ENCODE measurements at regions not wholly inside any gene's neighbourhood (a gene's known extent, or its start where the extent isn't known, plus 50 kb on each side); places are given as distances from the start of the nearest gene placed in this dataset.

- WGBS, 2 donors: 57 to 59% methylated on average over 3 of the region's 3 CpGs
- TF ChIP-seq, protein P1, sequence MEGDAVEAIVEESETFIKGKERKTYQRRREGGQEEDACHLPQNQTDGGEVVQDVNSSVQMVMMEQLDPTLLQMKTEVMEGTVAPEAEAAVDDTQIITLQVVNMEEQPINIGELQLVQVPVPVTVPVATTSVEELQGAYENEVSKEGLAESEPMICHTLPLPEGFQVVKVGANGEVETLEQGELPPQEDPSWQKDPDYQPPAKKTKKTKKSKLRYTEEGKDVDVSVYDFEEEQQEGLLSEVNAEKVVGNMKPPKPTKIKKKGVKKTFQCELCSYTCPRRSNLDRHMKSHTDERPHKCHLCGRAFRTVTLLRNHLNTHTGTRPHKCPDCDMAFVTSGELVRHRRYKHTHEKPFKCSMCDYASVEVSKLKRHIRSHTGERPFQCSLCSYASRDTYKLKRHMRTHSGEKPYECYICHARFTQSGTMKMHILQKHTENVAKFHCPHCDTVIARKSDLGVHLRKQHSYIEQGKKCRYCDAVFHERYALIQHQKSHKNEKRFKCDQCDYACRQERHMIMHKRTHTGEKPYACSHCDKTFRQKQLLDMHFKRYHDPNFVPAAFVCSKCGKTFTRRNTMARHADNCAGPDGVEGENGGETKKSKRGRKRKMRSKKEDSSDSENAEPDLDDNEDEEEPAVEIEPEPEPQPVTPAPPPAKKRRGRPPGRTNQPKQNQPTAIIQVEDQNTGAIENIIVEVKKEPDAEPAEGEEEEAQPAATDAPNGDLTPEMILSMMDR (IDR thresholded peaks at IDR 0.05): no peak
- TF ChIP-seq EP300 (IDR thresholded peaks at IDR 0.05): no peak
- no peak for TF ChIP-seq POLR2A (IDR thresholded peaks at IDR 0.05)
- TF ChIP-seq POLR2AphosphoS5 (IDR thresholded peaks at IDR 0.05): no peak
- ATAC-seq (ENCODE audit: low FRiP score in 2 of 2): peak in 1 of 2 donors; percentile 19
These were observed 348.4 kb upstream of the PLSCR5 start for GRCh38 chr3:146953511-146953981.

DNA sequence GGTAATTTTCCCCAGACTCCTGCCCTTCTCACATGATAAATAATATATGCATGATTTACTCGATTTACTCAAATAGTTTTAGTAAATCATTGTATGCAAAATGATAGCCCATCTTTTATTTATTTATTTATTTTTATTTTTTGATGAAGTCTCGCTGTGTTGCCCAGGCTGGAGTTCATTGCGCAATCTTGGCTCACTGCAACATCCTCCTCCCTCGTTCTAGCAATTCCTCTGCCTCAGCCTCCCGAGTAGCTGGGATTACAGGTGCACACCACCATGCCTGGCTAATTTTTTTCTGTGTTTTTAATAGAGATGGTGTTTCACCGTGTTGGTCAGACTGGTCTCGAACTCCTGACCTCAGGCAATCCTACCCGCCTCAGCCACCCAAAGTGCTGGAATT, 343.8 kb upstream of the PLSCR5 start:
- Histone ChIP-seq H3K4me3 (no peak overlapping the region), H3K36me3 (no peaks in the 10 kb centered on the region), H3K27me3 (no peaks in the 10 kb centered on the region), H3K27ac (no peak overlapping the region), H3K9me3 (no peaks in the 10 kb centered on the region), H3K4me1 (no peaks in the 10 kb centered on the region)
- DNase-seq (no peak), ATAC-seq (ENCODE audit: low FRiP score in 2 of 2) (no peak)
- TF ChIP-seq POLR2A (IDR thresholded peaks at IDR 0.05): no peak
- TF ChIP-seq, protein P1 (IDR thresholded peaks at IDR 0.05): no peak
- TF ChIP-seq POLR2AphosphoS5 (IDR thresholded peaks at IDR 0.05): no peak
- 82 to 86% methylated on average over 8 of the region's 8 CpGs for WGBS, 2 donors

More at GRCh38 chr3:146953511-146953981, 348.4 kb upstream of the PLSCR5 start:
- no peak overlapping the region for H3K4me3 ChIP-seq
- DNase-seq: no peak
- H3K27me3 ChIP-seq: no peaks in the 10 kb centered on the region
- H3K9me3 ChIP-seq: no peaks in the 10 kb centered on the region
- no peaks in the 10 kb centered on the region for H3K4me1 ChIP-seq
- H3K36me3 ChIP-seq: no peaks in the 10 kb centered on the region
- H3K27ac ChIP-seq: no peak overlapping the region

DNA sequence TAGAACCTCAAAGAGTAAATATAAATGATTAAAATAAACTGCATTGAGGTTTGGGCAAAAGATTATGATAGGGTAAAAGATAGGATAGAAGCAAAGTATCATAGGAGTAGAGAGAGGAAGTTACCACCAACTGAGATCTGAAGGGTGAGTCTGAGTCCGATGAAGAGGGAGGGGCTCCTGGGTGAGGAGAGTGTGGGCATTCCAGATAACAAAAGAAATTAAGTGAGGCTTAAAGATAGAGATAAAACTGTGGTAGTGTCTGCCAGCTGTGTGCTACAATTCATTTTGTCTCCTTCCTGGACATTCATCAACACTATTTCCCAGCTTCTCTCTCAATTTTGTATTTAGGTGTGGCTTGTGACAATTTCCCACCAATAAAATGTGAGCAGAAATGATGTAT, 343.0 kb upstream of the PLSCR5 start:
- WGBS, 2 donors: 31 to 42% methylated on average over 1 of the region's 1 CpG
- no peaks in the 10 kb centered on the region for H3K9me3 ChIP-seq

DNA sequence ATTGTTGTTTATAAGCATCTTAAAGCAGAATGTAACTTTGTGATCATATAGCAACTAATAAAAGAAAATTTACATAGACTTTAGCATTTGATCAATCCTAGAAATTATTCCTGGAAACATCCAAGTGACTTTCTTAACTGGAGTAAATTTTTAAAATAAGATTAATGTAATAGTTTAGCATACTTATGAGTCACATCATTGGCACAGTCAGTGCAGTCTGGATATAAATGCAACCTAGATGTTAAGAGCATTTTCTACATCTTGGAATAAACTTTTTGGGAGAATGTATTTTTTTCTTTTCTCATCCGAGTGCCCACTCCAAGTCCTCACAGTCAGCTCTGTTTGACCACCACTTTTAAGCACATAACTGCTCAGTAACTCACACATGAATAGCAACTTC, 324.6 kb upstream of the PLSCR5 start:
- Histone ChIP-seq H3K9me3 (no peaks in the 10 kb centered on the region), H3K4me1 (no peaks in the 10 kb centered on the region), H3K36me3 (no peaks in the 10 kb centered on the region), H3K27me3 (no peaks in the 10 kb centered on the region), H3K27ac (no peak overlapping the region), H3K4me3 (no peak overlapping the region)
- ATAC-seq (ENCODE audit: low FRiP score in 2 of 2) (no peak), DNase-seq (no peak)
- WGBS, 2 donors: 40 to 42% methylated on average over 1 of the region's 1 CpG
- no peak for TF ChIP-seq POLR2A (IDR thresholded peaks at IDR 0.05)

More for the DNA sequence above, 343.0 kb upstream of the PLSCR5 start:
- DNase-seq (no peak), ATAC-seq (ENCODE audit: low FRiP score in 2 of 2) (no peak)
- no peaks in the 10 kb centered on the region for H3K36me3 ChIP-seq
- H3K27me3 ChIP-seq: no peaks in the 10 kb centered on the region
- TF ChIP-seq POLR2A (IDR thresholded peaks at IDR 0.05): no peak
- no peak for TF ChIP-seq EP300 (IDR thresholded peaks at IDR 0.05)
- TF ChIP-seq POLR2AphosphoS5 (IDR thresholded peaks at IDR 0.05): no peak
- TF ChIP-seq, protein P1 (IDR thresholded peaks at IDR 0.05): no peak
- H3K27ac ChIP-seq: no peak overlapping the region
- H3K4me3 ChIP-seq: no peak overlapping the region
- H3K4me1 ChIP-seq: no peaks in the 10 kb centered on the region

- Histone ChIP-seq H3K27me3 (no peaks in the 10 kb centered on the region), H3K9me3 (no peaks in the 10 kb centered on the region), H3K27ac (no peak overlapping the region), H3K4me1 (no peaks in the 10 kb centered on the region), H3K4me3 (no peak overlapping the region), H3K36me3 (no peaks in the 10 kb centered on the region)
- WGBS, 2 donors: 73 to 75% methylated on average over 7 of the region's 7 CpGs
- DNase-seq: no peak
- ATAC-seq (ENCODE audit: low FRiP score in 2 of 2): no peak
- no peak for TF ChIP-seq POLR2AphosphoS5 (IDR thresholded peaks at IDR 0.05)
- no peak for TF ChIP-seq POLR2A (IDR thresholded peaks at IDR 0.05)
- TF ChIP-seq EP300 (IDR thresholded peaks at IDR 0.05): no peak
- TF ChIP-seq, protein P1 (IDR thresholded peaks at IDR 0.05): no peak
These were observed 323.4 kb upstream of the PLSCR5 start for GRCh38 chr3:146928421-146929059.
